ENCODE measurements at regions not wholly inside any gene's neighbourhood (a gene's known extent, or its start where the extent isn't known, plus 50 kb on each side); places are given as distances from the start of the nearest gene placed in this dataset.

DNA sequence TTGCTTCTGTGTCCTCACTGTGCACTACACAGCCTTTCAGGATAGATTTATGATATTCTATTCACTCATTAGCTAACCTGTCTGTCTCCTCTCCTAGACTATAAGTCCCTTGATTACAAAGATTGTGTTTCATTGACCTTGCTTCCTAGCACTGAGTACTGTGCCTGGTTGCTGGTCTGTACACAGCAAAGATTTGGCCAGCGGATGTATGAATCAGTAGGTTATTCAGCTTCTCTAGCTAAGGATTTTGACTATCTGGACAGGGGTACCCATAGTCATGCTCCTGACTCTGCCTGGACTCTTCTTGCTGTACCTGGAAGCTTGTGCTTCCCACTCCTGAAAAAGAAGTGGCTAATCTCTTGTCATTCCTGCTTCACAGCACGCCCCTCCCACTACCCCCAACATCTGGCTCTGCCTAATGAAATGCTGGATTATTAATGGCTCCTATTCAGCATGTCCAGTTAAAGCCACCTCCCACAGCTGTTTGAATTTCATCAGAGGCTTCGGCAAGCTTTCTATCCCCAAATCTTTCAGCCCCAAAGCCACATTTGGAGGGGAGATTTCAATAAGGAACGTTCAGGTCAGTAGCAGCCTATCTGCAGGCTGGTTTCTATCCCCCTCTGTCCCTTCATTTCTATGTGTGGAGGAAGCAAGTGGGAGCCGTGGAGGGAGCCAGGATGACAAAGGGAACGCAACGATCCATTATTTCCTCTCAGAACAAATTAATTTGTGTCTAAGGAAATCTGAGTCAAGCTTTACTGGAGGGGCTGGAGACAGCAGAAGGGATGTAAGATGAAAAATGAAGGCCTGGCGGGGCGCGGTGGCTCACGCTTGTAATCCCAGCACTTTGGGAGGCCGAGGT is 64.8 kb upstream of the PPM1J start:
- TF ChIP-seq, protein P1, sequence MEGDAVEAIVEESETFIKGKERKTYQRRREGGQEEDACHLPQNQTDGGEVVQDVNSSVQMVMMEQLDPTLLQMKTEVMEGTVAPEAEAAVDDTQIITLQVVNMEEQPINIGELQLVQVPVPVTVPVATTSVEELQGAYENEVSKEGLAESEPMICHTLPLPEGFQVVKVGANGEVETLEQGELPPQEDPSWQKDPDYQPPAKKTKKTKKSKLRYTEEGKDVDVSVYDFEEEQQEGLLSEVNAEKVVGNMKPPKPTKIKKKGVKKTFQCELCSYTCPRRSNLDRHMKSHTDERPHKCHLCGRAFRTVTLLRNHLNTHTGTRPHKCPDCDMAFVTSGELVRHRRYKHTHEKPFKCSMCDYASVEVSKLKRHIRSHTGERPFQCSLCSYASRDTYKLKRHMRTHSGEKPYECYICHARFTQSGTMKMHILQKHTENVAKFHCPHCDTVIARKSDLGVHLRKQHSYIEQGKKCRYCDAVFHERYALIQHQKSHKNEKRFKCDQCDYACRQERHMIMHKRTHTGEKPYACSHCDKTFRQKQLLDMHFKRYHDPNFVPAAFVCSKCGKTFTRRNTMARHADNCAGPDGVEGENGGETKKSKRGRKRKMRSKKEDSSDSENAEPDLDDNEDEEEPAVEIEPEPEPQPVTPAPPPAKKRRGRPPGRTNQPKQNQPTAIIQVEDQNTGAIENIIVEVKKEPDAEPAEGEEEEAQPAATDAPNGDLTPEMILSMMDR (conservative IDR thresholded peaks at IDR 0.05; ENCODE audit: low read depth, low read length) = no peak
- no peak for TF ChIP-seq NFE2L2 (IDR thresholded peaks at IDR 0.05; ENCODE audit: low read depth, low read length)
- TF ChIP-seq POLR2A (IDR thresholded peaks at IDR 0.05; ENCODE audit: low read depth, low read length) = no peak
- no peak for TF ChIP-seq CEBPB (IDR thresholded peaks at IDR 0.05; ENCODE audit: low read depth, low read length)
- no peak for TF ChIP-seq RFX5 (IDR thresholded peaks at IDR 0.05; ENCODE audit: low read depth, low read length)
- TF ChIP-seq FOS (IDR thresholded peaks at IDR 0.05; ENCODE audit: low read depth, low read length) = no peak
- no peak for TF ChIP-seq MAFK (IDR thresholded peaks at IDR 0.05; ENCODE audit: low read depth, low read length)
- TF ChIP-seq, protein P2, sequence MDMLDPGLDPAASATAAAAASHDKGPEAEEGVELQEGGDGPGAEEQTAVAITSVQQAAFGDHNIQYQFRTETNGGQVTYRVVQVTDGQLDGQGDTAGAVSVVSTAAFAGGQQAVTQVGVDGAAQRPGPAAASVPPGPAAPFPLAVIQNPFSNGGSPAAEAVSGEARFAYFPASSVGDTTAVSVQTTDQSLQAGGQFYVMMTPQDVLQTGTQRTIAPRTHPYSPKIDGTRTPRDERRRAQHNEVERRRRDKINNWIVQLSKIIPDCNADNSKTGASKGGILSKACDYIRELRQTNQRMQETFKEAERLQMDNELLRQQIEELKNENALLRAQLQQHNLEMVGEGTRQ (IDR thresholded peaks at IDR 0.05; ENCODE audit: low read depth, low read length) = no peak
- no peak for TF ChIP-seq SMC3 (IDR thresholded peaks at IDR 0.05; ENCODE audit: low read depth, low read length)
- no peak for TF ChIP-seq CHD1 (IDR thresholded peaks at IDR 0.05; ENCODE audit: low read depth, low read length)
- no peak for TF ChIP-seq MXI1 (IDR thresholded peaks at IDR 0.05; ENCODE audit: borderline replicate concordance, low read depth, low read length)
- no peak for TF ChIP-seq BHLHE40 (IDR thresholded peaks at IDR 0.05; ENCODE audit: low read depth, low read length)
- no peak for TF ChIP-seq RAD21 (IDR thresholded peaks at IDR 0.05; ENCODE audit: low read length)
- no peak for TF ChIP-seq RCOR1 (IDR thresholded peaks at IDR 0.05; ENCODE audit: insufficient replicate concordance, low read length)

All from IMR-90 (cell line).